Smooth muscle cell (in vitro differentiated cells): ENCODE measurements at regions not wholly inside any gene's neighbourhood (a gene's known extent, or its start where the extent isn't known, plus 50 kb on each side); places are given as distances from the start of the nearest gene placed in this dataset.

Experiments used
- DNase-seq: peaks from one replicate; lab custom pipeline; 2025; ENCODE audit not compliant: unreplicated experiment; lab: John Stamatoyannopoulos, UW
- H2AFZ ChIP-seq: fragments of 200-600 bp; sonication (generic); 2 replicates; pipeline ENCODE4 v1.6.0; 2016; ENCODE audit warnings: antibody characterized with exemption, low read depth, mild to moderate bottlenecking
- H3F3A ChIP-seq: fragments of 200-600 bp; sonication (generic); 2 replicates; pipeline ENCODE4 v1.6.0; 2017; ENCODE audit warnings: antibody characterized with exemption, low read depth
- H3K27ac ChIP-seq: fragments of 200-600 bp; sonication (generic); 2 replicates; pipeline ENCODE4 v1.5.1; 2016; ENCODE audit warnings: low read depth, mild to moderate bottlenecking
- H3K27me3 ChIP-seq: fragments of 200-600 bp; sonication (generic); 2 replicates; pipeline ENCODE4 v1.6.1; 2016; ENCODE audit warnings: low read depth, mild to moderate bottlenecking
- H3K36me3 ChIP-seq: fragments of 200-600 bp; sonication (generic); 2 replicates; pipeline ENCODE4 v1.5.1; 2016; ENCODE audit warnings: low read depth
- H3K4me1 ChIP-seq: fragments of 200-600 bp; sonication (generic); 2 replicates; pipeline ENCODE4 v1.5.1; 2016; ENCODE audit warnings: low read depth
- H3K4me2 ChIP-seq: fragments of 200-600 bp; sonication (generic); 2 replicates; pipeline ENCODE4 v1.6.0; 2016; ENCODE audit warnings: mild to moderate bottlenecking
- H3K4me3 ChIP-seq: fragments of 200-600 bp; sonication (generic); 2 replicates; pipeline ENCODE4 v1.5.1; 2016; ENCODE audit warnings: mild to moderate bottlenecking
- H3K79me2 ChIP-seq: fragments of 200-600 bp; sonication (generic); 2 replicates; pipeline ENCODE4 v1.6.0; 2016; ENCODE audit warnings: low read depth, mild to moderate bottlenecking
- H3K9ac ChIP-seq: fragments of 200-600 bp; sonication (generic); 2 replicates; pipeline ENCODE4 v1.6.0; 2016; ENCODE audit warnings: low read depth
- H3K9me3 ChIP-seq: fragments of 200-600 bp; sonication (generic); replicated peaks from 2 replicates; pipeline ENCODE4 v1.5.1; 2016; ENCODE audit warnings: low read depth
- H4K20me1 ChIP-seq: fragments of 200-600 bp; sonication (generic); 2 replicates; pipeline ENCODE4 v1.6.0; 2016; ENCODE audit warnings: low read depth
- CTCF ChIP-seq: fragments of 200-600 bp; sonication (generic); IDR thresholded peaks from 2 replicates; pipeline ENCODE4 v1.5.1; 2017; ENCODE audit warnings: borderline replicate concordance, mild to moderate bottlenecking, antibody characterized with exemption; ENCODE audit not compliant: insufficient read depth, poor library complexity, severe bottlenecking
- WGBS: methylation state at CpG from one replicate; pipeline ENCODE4 v1.1.7; 2016; ENCODE audit warnings: low lambda C conversion rate; 5-methylcytosine and 5-hydroxymethylcytosine counted together

- Histone ChIP-seq H3K4me3 (no peak overlapping the region), H3K27ac (no peak overlapping the region), H2AFZ (no peak overlapping the region), H3K4me1 (no peaks in the 10 kb centered on the region), H3K36me3 (no peaks in the 10 kb centered on the region), H3K27me3 (no peaks in the 10 kb centered on the region), H3F3A (no peaks in the 10 kb centered on the region), H4K20me1 (no peaks in the 10 kb centered on the region), H3K9ac (no peak overlapping the region), H3K79me2 (no peaks in the 10 kb centered on the region), H3K9me3 (no peaks in the 10 kb centered on the region), H3K4me2 (no peak overlapping the region)
- no peak for DNase-seq
- no peak for TF ChIP-seq CTCF
- 93% methylated on average over 1 of the region's 1 CpG for WGBS
These were observed 1483.7 kb upstream of the ACO1 start for GRCh38 chr9:30900706-30901105.

- peaks cover 4% of the 10 kb centered on the region for H3K4me1 ChIP-seq
- no peak for DNase-seq
- H3F3A ChIP-seq = no peaks in the 10 kb centered on the region
- H3K27ac ChIP-seq = no peak overlapping the region
- H4K20me1 ChIP-seq = no peaks in the 10 kb centered on the region
- no peaks in the 10 kb centered on the region for H3K79me2 ChIP-seq
- H3K9ac ChIP-seq = no peak overlapping the region
- H3K9me3 ChIP-seq = no peaks in the 10 kb centered on the region
- no peak overlapping the region for H2AFZ ChIP-seq
- H3K36me3 ChIP-seq = no peaks in the 10 kb centered on the region
- H3K4me3 ChIP-seq = no peak overlapping the region
- no peaks in the 10 kb centered on the region for H3K27me3 ChIP-seq
- no peak overlapping the region for H3K4me2 ChIP-seq
- WGBS = 27% methylated on average over 3 of the region's 3 CpGs
- no peak for TF ChIP-seq CTCF
These were observed 1471.1 kb upstream of the ACO1 start for GRCh38 chr9:30913331-30913730.

DNA sequence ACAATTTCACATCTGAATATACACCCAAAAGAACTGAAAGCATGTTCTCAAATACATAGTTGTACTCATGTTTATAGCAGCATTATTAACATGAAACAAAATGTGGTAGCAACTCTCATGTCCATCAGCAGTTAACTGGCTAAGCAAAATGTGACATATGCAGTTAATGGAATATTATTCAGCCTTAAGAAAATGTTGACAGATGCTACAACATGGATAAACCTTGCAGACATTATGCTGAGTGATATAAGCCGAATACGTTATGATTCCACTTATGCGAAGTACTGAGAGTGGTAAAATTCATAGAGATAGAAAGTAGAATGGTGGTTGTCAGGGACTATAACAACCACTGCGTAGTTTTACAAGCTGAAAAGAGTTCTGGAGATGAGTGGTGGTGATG is 1469.0 kb upstream of the ACO1 start:
- Histone ChIP-seq H3F3A (no peaks in the 10 kb centered on the region), H3K4me3 (no peak overlapping the region), H3K79me2 (no peaks in the 10 kb centered on the region), H3K27ac (no peak overlapping the region), H3K9ac (no peak overlapping the region), H3K27me3 (no peaks in the 10 kb centered on the region), H2AFZ (no peak overlapping the region), H4K20me1 (no peaks in the 10 kb centered on the region), H3K9me3 (no peaks in the 10 kb centered on the region), H3K4me2 (no peak overlapping the region), H3K4me1 (peaks cover 4% of the 10 kb centered on the region), H3K36me3 (no peaks in the 10 kb centered on the region)
- whole genome bisulfite sequencing = 78% methylated on average over 4 of the region's 4 CpGs
- DNase-seq = no peak
- no peak for TF ChIP-seq CTCF

DNA sequence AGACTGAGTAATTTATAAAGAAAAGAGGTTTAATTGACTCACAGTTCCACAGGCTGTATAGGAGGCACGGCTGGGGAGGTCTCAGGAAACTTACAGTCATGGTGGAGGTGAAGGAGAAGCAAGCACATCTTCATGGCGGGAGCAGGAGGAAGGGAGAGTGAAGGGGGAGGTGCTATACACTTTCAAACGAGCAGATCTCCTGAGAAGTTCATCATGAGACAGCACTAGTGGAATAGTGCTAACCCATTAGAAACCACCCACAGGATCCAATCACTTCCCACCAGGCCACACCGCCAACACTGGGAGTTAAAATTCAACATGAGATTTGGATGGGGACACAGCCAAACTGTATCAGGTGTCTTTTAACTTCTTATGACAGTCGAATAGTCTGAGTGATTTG is 1459.3 kb upstream of the ACO1 start:
- no peaks in the 10 kb centered on the region for H3K9me3 ChIP-seq
- no peaks in the 10 kb centered on the region for H3K27me3 ChIP-seq
- no peak overlapping the region for H3K4me3 ChIP-seq
- H4K20me1 ChIP-seq = no peaks in the 10 kb centered on the region
- 77% methylated on average over 5 of the region's 5 CpGs for WGBS
- no peak for TF ChIP-seq CTCF
- H3K79me2 ChIP-seq = no peaks in the 10 kb centered on the region
- H3K4me2 ChIP-seq = no peak overlapping the region
- H3K4me1 ChIP-seq = no peaks in the 10 kb centered on the region
- no peak overlapping the region for H2AFZ ChIP-seq
- no peak overlapping the region for H3K9ac ChIP-seq
- no peak for DNase-seq
- no peak overlapping the region for H3K27ac ChIP-seq
- no peaks in the 10 kb centered on the region for H3F3A ChIP-seq
- H3K36me3 ChIP-seq = no peaks in the 10 kb centered on the region
